ENCODE measurements at regions not wholly inside any gene's neighbourhood (a gene's known extent, or its start where the extent isn't known, plus 50 kb on each side); places are given as distances from the start of the nearest gene placed in this dataset.

- peak; percentile 78 for TF ChIP-seq CHD7 (IDR thresholded peaks at IDR 0.05; ENCODE audit: insufficient replicate concordance, low read length)
- TF ChIP-seq EGR1 (IDR thresholded peaks at IDR 0.05; ENCODE audit: borderline replicate concordance, low read depth, low read length) = no peak
- TF ChIP-seq GTF2F1 (IDR thresholded peaks at IDR 0.05; ENCODE audit: borderline replicate concordance, low read depth, low read length) = no peak
- TF ChIP-seq CBX5 (IDR thresholded peaks at IDR 0.05; ENCODE audit: low read depth, low read length) = no peak
- peak; percentile 59 for TF ChIP-seq NANOG (IDR thresholded peaks at IDR 0.05; ENCODE audit: insufficient read depth, low read depth, low read length, poor library complexity, severe bottlenecking)
- TF ChIP-seq CBX8 (IDR thresholded peaks at IDR 0.05; ENCODE audit: borderline replicate concordance, low read depth, low read length) = no peak
- TF ChIP-seq JUND (IDR thresholded peaks at IDR 0.05; ENCODE audit: low read length) = no peak
- TF ChIP-seq BCL11A (IDR thresholded peaks at IDR 0.05; ENCODE audit: low read depth in 2 of 2, low read length in 2 of 2) = no peak
- no peak for TF ChIP-seq SIX5 (IDR thresholded peaks at IDR 0.05; ENCODE audit: low read depth, low read length)
- no peak for TF ChIP-seq RNF2 (IDR thresholded peaks at IDR 0.05; ENCODE audit: borderline replicate concordance, low read depth, low read length, missing control alignments, poor library complexity, severe bottlenecking)
Measured at GRCh38 chr2:208594642-208595385, 188.2 kb downstream of the PTH2R start (continued).
